H1 (cell line): ENCODE measurements at regions not wholly inside any gene's neighbourhood (a gene's known extent, or its start where the extent isn't known, plus 50 kb on each side); places are given as distances from the start of the nearest gene placed in this dataset.

ENCODE experiments used
- MAX ChIP-seq: IDR thresholded peaks from 2 replicates; pipeline ENCODE4 v1.6.1; 2012; ENCODE audit warnings: inconsistent platforms
- POLR2A ChIP-seq, 2 experiments: IDR thresholded peaks; 1 replicate in 1 of 2; 2 replicates in 1 of 2; pipeline ENCODE4 v1.6.1; 2011; ENCODE audit warnings: low read depth in 2 of 2, low read length in 2 of 2, mild to moderate bottlenecking in 2 of 2; ENCODE audit errors: control extremely low read depth in 1 of 2
- RFX5 ChIP-seq: IDR thresholded peaks from 2 replicates; pipeline ENCODE4 v1.6.1; 2011; ENCODE audit warnings: low read depth, low read length, improper control_type of control experiment, borderline replicate concordance
- TF ChIP-seq, protein P1 (sequence below), 3 experiments: IDR thresholded peaks; 1 replicate in 2 of 3; 2 replicates in 1 of 3; pipeline versions ENCODE4 v1.5.1 to v1.6.1; 2011; ENCODE audit warnings: low read length in 3 of 3, mild to moderate bottlenecking in 3 of 3, inconsistent platforms in 2 of 3, low read depth in 1 of 3, moderate library complexity in 1 of 3; ENCODE audit not compliant: insufficient read depth in 1 of 3; ENCODE audit errors: control extremely low read depth in 1 of 3

GRCh38 chr4:3373468-3373867, 68.3 kb upstream of the HGFAC start:
- TF ChIP-seq MAX (no peak), RFX5 (no peak), POLR2A (IDR thresholded peaks at IDR 0.05; ENCODE audit: control extremely low read depth in 1 of 2, low read depth in 2 of 2, low read length in 2 of 2) (no peak)
- TF ChIP-seq, protein P1, sequence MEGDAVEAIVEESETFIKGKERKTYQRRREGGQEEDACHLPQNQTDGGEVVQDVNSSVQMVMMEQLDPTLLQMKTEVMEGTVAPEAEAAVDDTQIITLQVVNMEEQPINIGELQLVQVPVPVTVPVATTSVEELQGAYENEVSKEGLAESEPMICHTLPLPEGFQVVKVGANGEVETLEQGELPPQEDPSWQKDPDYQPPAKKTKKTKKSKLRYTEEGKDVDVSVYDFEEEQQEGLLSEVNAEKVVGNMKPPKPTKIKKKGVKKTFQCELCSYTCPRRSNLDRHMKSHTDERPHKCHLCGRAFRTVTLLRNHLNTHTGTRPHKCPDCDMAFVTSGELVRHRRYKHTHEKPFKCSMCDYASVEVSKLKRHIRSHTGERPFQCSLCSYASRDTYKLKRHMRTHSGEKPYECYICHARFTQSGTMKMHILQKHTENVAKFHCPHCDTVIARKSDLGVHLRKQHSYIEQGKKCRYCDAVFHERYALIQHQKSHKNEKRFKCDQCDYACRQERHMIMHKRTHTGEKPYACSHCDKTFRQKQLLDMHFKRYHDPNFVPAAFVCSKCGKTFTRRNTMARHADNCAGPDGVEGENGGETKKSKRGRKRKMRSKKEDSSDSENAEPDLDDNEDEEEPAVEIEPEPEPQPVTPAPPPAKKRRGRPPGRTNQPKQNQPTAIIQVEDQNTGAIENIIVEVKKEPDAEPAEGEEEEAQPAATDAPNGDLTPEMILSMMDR (IDR thresholded peaks at IDR 0.05; ENCODE audit: control extremely low read depth in 1 of 3, insufficient read depth in 1 of 3, low read depth in 1 of 3, low read length in 3 of 3): no peak
